Stomach (tissue), 8 donors: ENCODE measurements at regions not wholly inside any gene's neighbourhood (a gene's known extent, or its start where the extent isn't known, plus 50 kb on each side); places are given as distances from the start of the nearest gene placed in this dataset.

Source experiments
- DNase-seq, 2 donors: peaks; one replicate each; pipeline versions ENCODE4 v3.0.0 to v3.0.0-alpha.2; 2013 to 2019
- H3K27ac ChIP-seq, 5 donors: fragments of 200-600 bp in 4 of 5; sonication (generic) in 4 of 5; one replicate each; pipeline ENCODE4 v1.5.1; 2013 to 2019; ENCODE audit warnings: mild to moderate bottlenecking in 1 of 5, moderate library complexity in 1 of 5
- H3K27me3 ChIP-seq, 3 donors: fragments of 200-600 bp; sonication (generic); one replicate each; pipeline ENCODE4 v1.5.1; 2017 to 2019; ENCODE audit warnings: mixed run types in 1 of 3
- H3K36me3 ChIP-seq, 4 donors: fragments of 200-600 bp; sonication (generic); 1 replicate in 3 of 4; 2 replicates in 1 of 4; pipeline ENCODE4 v1.5.1; 2016 to 2019
- H3K4me1 ChIP-seq, 4 donors: fragments of 200-600 bp; sonication (generic); one replicate each; pipeline ENCODE4 v1.5.1; 2016 to 2019
- H3K4me3 ChIP-seq, 4 donors: fragments of 200-600 bp; sonication (generic) in 3 of 4; one replicate each; pipeline ENCODE4 v1.5.1; 2016 to 2019; ENCODE audit warnings: mild to moderate bottlenecking in 1 of 4
- H3K9me3 ChIP-seq, 4 donors: fragments of 200-600 bp; sonication (generic); one replicate each; pipeline ENCODE4 v1.5.1; 2016 to 2019
- EP300 ChIP-seq: sonication (generic); formaldehyde crosslinking; IDR thresholded peaks from one replicate; pipeline ENCODE4 v1.6.1; 2017; ENCODE audit warnings: antibody characterized with exemption
- POLR2A ChIP-seq, 4 donors: fragments of 450-650 bp; IDR thresholded peaks; one replicate each; pipeline ENCODE4 v1.6.1; 2016; ENCODE audit warnings: antibody characterized with exemption in 4 of 4, control low read depth in 2 of 4, mild to moderate bottlenecking in 1 of 4, moderate library complexity in 1 of 4
- POLR2AphosphoS5 ChIP-seq, 3 donors: sonication (generic); formaldehyde crosslinking; IDR thresholded peaks; one replicate each; pipeline ENCODE4 v1.6.1; 2016; ENCODE audit warnings: antibody characterized with exemption in 3 of 3
- WGBS, 5 donors: extraction: QIAGEN DNeasy Blood & Tissue Kit in 3 of 5; methylation state at CpG; one replicate each; pipeline versions ENCODE4 v1.1.5 to v1.1.7; 2013 to 2018; 5-methylcytosine and 5-hydroxymethylcytosine counted together
- intact Hi-C: fragments of 100-400 bp; cut with DNase I; formaldehyde crosslinking; loops from one replicate; pipeline ENCODE4 v1.15.1; 2023; ENCODE audit warnings: low total_unique reads
- TF ChIP-seq, protein P1 (sequence below), 7 experiments: fragments of 450-650 bp in 4 of 7; fragments of 200-600 bp in 3 of 7; sonication (generic) in 3 of 7; IDR thresholded peaks; one replicate each; pipeline ENCODE4 v1.5.1; 2016 to 2019; ENCODE audit warnings: antibody characterized with exemption in 7 of 7, control low read depth in 2 of 7, mild to moderate bottlenecking in 1 of 7
- donor health status: healthy with polysubstance abuse.
- donor health status: Bipolar disorder and iron deficiency.
- donor health status: healthy.

DNA sequence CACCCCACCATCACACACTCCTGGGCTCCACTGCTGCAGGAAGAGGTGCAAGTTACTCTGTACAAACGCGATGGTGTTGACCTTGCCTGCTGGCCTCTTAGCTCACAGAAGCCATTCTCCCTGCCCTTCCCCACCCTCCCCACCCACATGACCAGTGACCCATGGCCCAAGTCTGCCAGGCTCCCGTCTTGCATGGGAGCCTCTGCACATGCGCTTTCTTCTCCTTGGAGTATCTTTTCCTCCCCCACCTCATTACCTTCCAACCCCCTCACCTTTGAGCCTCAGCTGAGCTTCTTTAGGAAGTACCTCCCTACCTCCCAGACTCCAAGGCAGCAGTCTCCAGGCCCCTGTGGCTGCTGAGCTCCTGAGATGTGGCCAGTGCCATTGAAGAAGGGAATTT lies 337.7 kb upstream of the ZNF32 start:
- intact Hi-C loops: no loop called here
- DNase-seq: no peak
- WGBS, 5 donors: 86 to 96% (median 87%) methylated on average over 4 of the region's 4 CpGs
- H3K27ac ChIP-seq: no peak overlapping the region
- no peak overlapping the region for H3K4me3 ChIP-seq
- no peaks in the 10 kb centered on the region for H3K36me3 ChIP-seq
- no peaks in the 10 kb centered on the region for H3K4me1 ChIP-seq
- TF ChIP-seq EP300 (no peak), POLR2A (IDR thresholded peaks at IDR 0.05) (no peak), POLR2AphosphoS5 (IDR thresholded peaks at IDR 0.05) (no peak)
- TF ChIP-seq, protein P1, sequence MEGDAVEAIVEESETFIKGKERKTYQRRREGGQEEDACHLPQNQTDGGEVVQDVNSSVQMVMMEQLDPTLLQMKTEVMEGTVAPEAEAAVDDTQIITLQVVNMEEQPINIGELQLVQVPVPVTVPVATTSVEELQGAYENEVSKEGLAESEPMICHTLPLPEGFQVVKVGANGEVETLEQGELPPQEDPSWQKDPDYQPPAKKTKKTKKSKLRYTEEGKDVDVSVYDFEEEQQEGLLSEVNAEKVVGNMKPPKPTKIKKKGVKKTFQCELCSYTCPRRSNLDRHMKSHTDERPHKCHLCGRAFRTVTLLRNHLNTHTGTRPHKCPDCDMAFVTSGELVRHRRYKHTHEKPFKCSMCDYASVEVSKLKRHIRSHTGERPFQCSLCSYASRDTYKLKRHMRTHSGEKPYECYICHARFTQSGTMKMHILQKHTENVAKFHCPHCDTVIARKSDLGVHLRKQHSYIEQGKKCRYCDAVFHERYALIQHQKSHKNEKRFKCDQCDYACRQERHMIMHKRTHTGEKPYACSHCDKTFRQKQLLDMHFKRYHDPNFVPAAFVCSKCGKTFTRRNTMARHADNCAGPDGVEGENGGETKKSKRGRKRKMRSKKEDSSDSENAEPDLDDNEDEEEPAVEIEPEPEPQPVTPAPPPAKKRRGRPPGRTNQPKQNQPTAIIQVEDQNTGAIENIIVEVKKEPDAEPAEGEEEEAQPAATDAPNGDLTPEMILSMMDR (IDR thresholded peaks at IDR 0.05): no peak
- no peaks in the 10 kb centered on the region for H3K27me3 ChIP-seq
- peaks cover 0 to 10% (median 2%) of the 10 kb centered on the region in 4 donors for H3K9me3 ChIP-seq

DNA sequence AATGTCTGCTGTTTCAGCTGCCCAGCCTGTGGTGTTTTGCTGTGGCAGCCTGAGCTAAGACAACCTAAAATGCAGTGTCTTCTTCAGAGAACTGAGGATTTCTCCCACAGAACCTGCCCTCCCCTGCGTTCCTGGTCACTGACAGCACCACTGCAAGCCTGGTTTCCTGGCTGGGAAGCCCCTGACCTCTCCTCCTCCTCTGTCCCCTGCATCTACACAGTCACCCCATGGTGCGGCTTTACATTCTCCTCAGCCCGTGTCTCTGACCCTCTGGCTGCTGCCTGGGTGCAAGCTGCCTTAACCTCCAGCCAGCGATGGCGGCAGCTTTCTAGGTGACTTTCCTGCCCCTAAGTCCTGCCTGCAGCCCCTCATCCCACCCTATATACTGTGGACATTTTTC lies 337.3 kb upstream of the ZNF32 start:
- TF ChIP-seq POLR2A (IDR thresholded peaks at IDR 0.05): no peak
- no peak for TF ChIP-seq POLR2AphosphoS5 (IDR thresholded peaks at IDR 0.05)
- TF ChIP-seq, protein P1 (IDR thresholded peaks at IDR 0.05): no peak
- TF ChIP-seq EP300: no peak
- H3K27me3 ChIP-seq: no peaks in the 10 kb centered on the region
- no peak for DNase-seq
- H3K4me1 ChIP-seq: no peaks in the 10 kb centered on the region
- intact Hi-C loops: no loop called here
- WGBS, 5 donors: 89 to 97% (median 95%) methylated on average over 5 of the region's 5 CpGs
- H3K9me3 ChIP-seq: peaks cover 0 to 10% (median 2%) of the 10 kb centered on the region in 4 donors
- H3K36me3 ChIP-seq: no peaks in the 10 kb centered on the region
- H3K27ac ChIP-seq: no peak overlapping the region
- no peak overlapping the region for H3K4me3 ChIP-seq

GRCh38 chr10:43983856-43984271 lies 335.2 kb upstream of the ZNF32 start:
- Histone ChIP-seq H3K4me3 (no peak overlapping the region), H3K27ac (no peak overlapping the region), H3K4me1 (no peaks in the 10 kb centered on the region), H3K27me3 (no peaks in the 10 kb centered on the region), H3K36me3 (no peaks in the 10 kb centered on the region), H3K9me3 (peaks cover 0 to 10% (median 2%) of the 10 kb centered on the region in 4 donors)
- 86 to 97% (median 91%) methylated on average over 1 of the region's 1 CpG for WGBS, 5 donors
- TF ChIP-seq POLR2A (IDR thresholded peaks at IDR 0.05) (no peak), POLR2AphosphoS5 (IDR thresholded peaks at IDR 0.05) (no peak), EP300 (no peak)
- TF ChIP-seq, protein P1 (IDR thresholded peaks at IDR 0.05): no peak
- no peak for DNase-seq
- intact Hi-C loops: no loop called here

DNA sequence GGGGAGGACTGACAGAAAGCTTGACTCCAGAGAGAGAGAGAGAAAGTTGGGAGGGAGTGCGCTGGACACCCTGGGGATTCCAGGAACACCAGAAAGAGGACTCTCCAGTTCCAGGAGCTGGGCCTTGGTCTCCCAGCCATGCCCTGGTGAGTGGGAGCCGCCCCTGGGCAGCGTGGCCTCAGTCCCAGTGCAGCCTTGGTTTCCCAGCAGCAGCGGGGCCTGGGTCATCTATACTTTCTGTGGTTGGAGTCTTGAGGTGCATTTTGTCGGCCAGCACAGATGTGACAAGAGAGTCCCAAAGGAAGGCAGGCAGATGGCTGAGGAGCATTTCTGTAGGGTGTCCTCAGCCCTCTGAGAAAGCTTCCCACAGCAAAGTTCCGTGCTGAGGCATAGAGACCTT lies 334.7 kb upstream of the ZNF32 start:
- WGBS, 5 donors: 85 to 99% (median 94%) methylated on average over 6 of the region's 6 CpGs
- Histone ChIP-seq H3K9me3 (peaks cover 0 to 10% (median 2%) of the 10 kb centered on the region in 4 donors), H3K4me1 (no peaks in the 10 kb centered on the region), H3K27ac (no peak overlapping the region), H3K27me3 (no peaks in the 10 kb centered on the region), H3K4me3 (no peak overlapping the region), H3K36me3 (no peaks in the 10 kb centered on the region)
- TF ChIP-seq POLR2A (IDR thresholded peaks at IDR 0.05) (no peak), POLR2AphosphoS5 (IDR thresholded peaks at IDR 0.05) (no peak), EP300 (no peak)
- TF ChIP-seq, protein P1 (IDR thresholded peaks at IDR 0.05): no peak
- intact Hi-C loops: no loop called here
- no peak for DNase-seq
